Thoracic aorta (tissue), 2 donors: ENCODE measurements at regions not wholly inside any gene's neighbourhood (a gene's known extent, or its start where the extent isn't known, plus 50 kb on each side); places are given as distances from the start of the nearest gene placed in this dataset.

Experiments used
- ATAC-seq: fragments of 150-250 bp; one replicate; pipeline ENCODE4 v1.8.0; 2017; ENCODE audit warnings: low read depth; ENCODE audit not compliant: insufficient number of reproducible peaks, low FRiP score
- DNase-seq: peaks from one replicate; pipeline ENCODE4 v3.0.0-alpha.2; 2020; ENCODE audit warnings: low spot score
- H3K27ac ChIP-seq, 2 donors: fragments of 200-600 bp; sonication (generic); 1 replicate in 1 of 2; 2 replicates in 1 of 2; pipeline ENCODE4 v1.5.1; 2016; ENCODE audit warnings: mild to moderate bottlenecking in 2 of 2, moderate library complexity in 2 of 2
- H3K27me3 ChIP-seq: fragments of 200-600 bp; sonication (generic); replicated peaks from 2 replicates; pipeline ENCODE4 v1.6.0; 2016; ENCODE audit warnings: mild to moderate bottlenecking; ENCODE audit not compliant: insufficient read depth
- H3K36me3 ChIP-seq: fragments of 200-600 bp; sonication (generic); one replicate; pipeline ENCODE4 v1.5.1; 2016
- H3K4me1 ChIP-seq, 2 donors: fragments of 200-600 bp; sonication (generic); 1 replicate in 1 of 2; 2 replicates in 1 of 2; pipeline versions ENCODE4 v1.5.1 to v1.6.0; 2016; ENCODE audit warnings: low read depth in 2 of 2, mild to moderate bottlenecking in 1 of 2; ENCODE audit not compliant: control insufficient read depth in 1 of 2
- H3K4me3 ChIP-seq: fragments of 200-600 bp; sonication (generic); 2 replicates; pipeline ENCODE4 v1.5.1; 2016; ENCODE audit warnings: mild to moderate bottlenecking
- H3K9me3 ChIP-seq: fragments of 200-600 bp; sonication (generic); 2 replicates; pipeline ENCODE4 v1.5.1; 2016
- CTCF ChIP-seq: fragments of 200-600 bp; sonication (generic); IDR thresholded peaks from one replicate; pipeline ENCODE4 v1.5.1; 2019; ENCODE audit warnings: antibody characterized with exemption

- Histone ChIP-seq H3K36me3 (no peaks in the 10 kb centered on the region), H3K27me3 (no peaks in the 10 kb centered on the region), H3K27ac (peak overlapping the region in 1 of 2 donors; percentile 5), H3K4me3 (no peak overlapping the region), H3K9me3 (no peaks in the 10 kb centered on the region), H3K4me1 (peaks cover 4 to 17% of the 10 kb centered on the region in 2 donors)
- no peak for TF ChIP-seq CTCF
- DNase-seq (no peak), ATAC-seq (no peak)
Observed at GRCh38 chr4:31034550-31034949, 314.4 kb downstream of the PCDH7 start.

DNA sequence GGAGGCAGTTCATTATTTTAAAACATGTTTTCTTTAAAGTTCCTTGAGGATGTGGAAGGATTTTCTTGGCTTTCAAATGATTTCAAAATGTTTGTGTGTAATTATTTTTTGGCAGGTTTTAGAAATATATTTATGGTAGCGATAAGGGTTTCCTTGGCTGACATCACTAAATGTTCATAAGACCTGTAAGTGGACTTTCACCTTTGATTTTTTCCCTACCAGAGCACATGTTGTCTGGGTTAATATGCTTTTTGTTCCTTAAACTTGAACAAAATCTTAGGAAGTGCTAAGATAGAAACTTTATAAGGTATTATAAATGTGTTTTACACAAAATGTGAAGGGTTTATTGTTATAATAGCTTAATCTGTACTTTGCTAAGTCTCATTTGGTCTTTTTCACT lies 315.6 kb downstream of the PCDH7 start:
- H3K4me1 ChIP-seq: peaks cover 10 to 23% of the 10 kb centered on the region in 2 donors
- ATAC-seq (no peak), DNase-seq (no peak)
- no peak for TF ChIP-seq CTCF
- H3K4me3 ChIP-seq: no peak overlapping the region
- H3K9me3 ChIP-seq: no peaks in the 10 kb centered on the region
- H3K27me3 ChIP-seq: no peaks in the 10 kb centered on the region
- no peaks in the 10 kb centered on the region for H3K36me3 ChIP-seq
- peak overlapping the region; percentile 13 to 40 for H3K27ac ChIP-seq

DNA sequence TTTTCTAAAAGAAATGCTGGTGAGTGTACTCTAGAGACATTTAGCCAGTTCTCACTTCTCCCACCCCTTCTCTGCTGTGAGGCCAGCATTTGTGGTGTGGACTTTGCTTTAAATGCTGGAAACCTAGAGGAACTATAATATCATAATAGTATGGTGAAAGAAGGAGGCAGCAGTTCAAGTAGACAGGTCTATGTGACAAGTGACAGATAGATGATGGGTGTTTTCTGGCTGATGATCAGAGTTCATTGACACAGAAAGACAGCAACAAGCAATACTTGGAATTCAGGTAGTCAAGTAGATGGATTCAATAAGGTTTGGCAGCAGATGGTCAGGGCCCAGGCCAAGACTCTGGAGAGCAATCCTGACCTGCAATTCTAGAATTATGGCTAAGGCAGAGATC lies 317.5 kb downstream of the PCDH7 start:
- no peak for DNase-seq
- no peaks in the 10 kb centered on the region for H3K9me3 ChIP-seq
- no peak overlapping the region for H3K27ac ChIP-seq
- TF ChIP-seq CTCF: no peak
- no peak for ATAC-seq
- H3K4me3 ChIP-seq: no peak overlapping the region
- peaks cover 10 to 31% of the 10 kb centered on the region in 2 donors for H3K4me1 ChIP-seq
- no peaks in the 10 kb centered on the region for H3K36me3 ChIP-seq
- H3K27me3 ChIP-seq: no peaks in the 10 kb centered on the region

DNA sequence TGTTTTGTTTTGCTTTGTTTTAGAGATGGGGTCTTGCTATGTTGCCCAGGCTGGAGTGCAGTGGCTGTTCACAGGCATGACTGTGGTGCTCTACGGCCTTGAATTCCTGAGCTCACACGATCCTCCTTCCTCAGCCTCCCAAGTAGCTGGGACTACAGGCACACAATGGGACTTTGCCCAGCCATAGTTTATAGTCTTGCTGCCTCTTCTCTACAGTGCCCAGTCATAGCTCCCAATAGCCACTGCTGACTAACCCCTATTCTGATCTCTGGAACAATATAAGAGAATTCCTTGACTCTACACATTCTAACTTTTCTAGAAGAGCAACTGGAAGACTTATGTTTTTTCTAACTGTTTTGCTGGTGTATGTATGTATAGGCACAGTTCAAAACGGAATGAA lies 319.2 kb downstream of the PCDH7 start:
- H3K36me3 ChIP-seq: no peaks in the 10 kb centered on the region
- DNase-seq (no peak), ATAC-seq (no peak)
- no peaks in the 10 kb centered on the region for H3K27me3 ChIP-seq
- H3K4me1 ChIP-seq: peaks cover 10 to 44% of the 10 kb centered on the region in 2 donors
- no peak overlapping the region for H3K27ac ChIP-seq
- TF ChIP-seq CTCF: no peak
- H3K4me3 ChIP-seq: no peak overlapping the region
- no peaks in the 10 kb centered on the region for H3K9me3 ChIP-seq

GRCh38 chr4:31040106-31040505 lies 319.9 kb downstream of the PCDH7 start:
- no peak overlapping the region for H3K27ac ChIP-seq
- H3K4me3 ChIP-seq: no peak overlapping the region
- ATAC-seq (no peak), DNase-seq (no peak)
- peaks cover 5 to 45% of the 10 kb centered on the region in 2 donors for H3K4me1 ChIP-seq
- TF ChIP-seq CTCF: no peak
- H3K9me3 ChIP-seq: no peaks in the 10 kb centered on the region
- H3K27me3 ChIP-seq: no peaks in the 10 kb centered on the region
- H3K36me3 ChIP-seq: no peaks in the 10 kb centered on the region
